Cardiac fibroblast (primary cell): ENCODE measurements at regions not wholly inside any gene's neighbourhood (a gene's known extent, or its start where the extent isn't known, plus 50 kb on each side); places are given as distances from the start of the nearest gene placed in this dataset.

Experiments
- DNase-seq, 2 donors: peaks; one replicate each; pipeline versions ENCODE4 v3.0.0 to v3.0.0-alpha.2; 2010; ENCODE audit warnings: low read depth in 2 of 2
- H3K4me3 ChIP-seq, 2 donors: replicated peaks in 1 of 2; 1 replicate in 1 of 2; 2 replicates in 1 of 2; pipeline ENCODE4 v1.5.1; 2011; ENCODE audit warnings: low read depth in 2 of 2, low read length in 2 of 2, mild to moderate bottlenecking in 2 of 2, moderate library complexity in 1 of 2
- CTCF ChIP-seq: IDR thresholded peaks from one replicate; pipeline ENCODE4 v1.5.1; 2011; ENCODE audit warnings: low read depth, mild to moderate bottlenecking, low read length, inconsistent platforms

- DNase-seq: peak in 1 of 2 donors; percentile 20
- TF ChIP-seq CTCF: no peak
- no peak overlapping the region for H3K4me3 ChIP-seq
These were observed 136.8 kb upstream of the PTPRK start for GRCh38 chr6:128657181-128657580.

- TF ChIP-seq CTCF: no peak
- peak; percentile 79 to 95 for DNase-seq
- H3K4me3 ChIP-seq: no peak overlapping the region
These were observed 135.6 kb upstream of the PTPRK start for GRCh38 chr6:128655978-128656498.

- H3K4me3 ChIP-seq: no peak overlapping the region
- no peak for TF ChIP-seq CTCF
- DNase-seq: peak in 1 of 2 donors; percentile 44
These were observed 127.7 kb upstream of the PTPRK start for GRCh38 chr6:128648022-128648598.

GRCh38 chr6:128642132-128642531 lies 121.7 kb upstream of the PTPRK start:
- DNase-seq: no peak
- no peak overlapping the region for H3K4me3 ChIP-seq
- no peak for TF ChIP-seq CTCF

GRCh38 chr6:128641703-128642102 lies 121.3 kb upstream of the PTPRK start:
- H3K4me3 ChIP-seq: no peak overlapping the region
- no peak for TF ChIP-seq CTCF
- DNase-seq: peak in 1 of 2 donors; percentile 55

GRCh38 chr6:128638817-128639216 lies 118.4 kb upstream of the PTPRK start:
- H3K4me3 ChIP-seq: no peak overlapping the region
- TF ChIP-seq CTCF: no peak
- DNase-seq: no peak

- H3K4me3 ChIP-seq: no peak overlapping the region
- TF ChIP-seq CTCF: no peak
- no peak for DNase-seq
These were observed 114.8 kb upstream of the PTPRK start for GRCh38 chr6:128635219-128635618.
